HEK293 (cell line): ENCODE measurements at regions not wholly inside any gene's neighbourhood (a gene's known extent, or its start where the extent isn't known, plus 50 kb on each side); places are given as distances from the start of the nearest gene placed in this dataset.

ENCODE experiments used
- CTCF ChIA-PET: fragments of 350-600 bp; formaldehyde crosslinking; extraction: SDS; loops from one replicate; lab custom pipeline; 2021; ENCODE audit warnings: antibody characterized with exemption; lab: Yijun Ruan, JAX
- POLR2A ChIA-PET: fragments of 300-600 bp; formaldehyde crosslinking; extraction: SDS; loops from one replicate; lab custom pipeline; 2020; ENCODE audit warnings: antibody characterized with exemption, inconsistent platforms; lab: Yijun Ruan, JAX
- H3K27ac ChIP-seq: fragments of 200-500 bp; sonication (Bioruptor generic); 2 replicates; pipeline ENCODE4 v1.5.1; 2014; ENCODE audit warnings: low read depth, low read length, control low read depth, inconsistent platforms; ENCODE audit errors: extremely low read depth
- H3K36me3 ChIP-seq, 2 experiments: fragments of 200-500 bp in 1 of 2; sonication (Bioruptor generic) in 1 of 2; 1 replicate in 1 of 2; 2 replicates in 1 of 2; pipeline ENCODE4 v1.5.1; 2014 to 2017; ENCODE audit warnings: inconsistent platforms in 2 of 2, low read length in 2 of 2; ENCODE audit not compliant: control insufficient read depth in 2 of 2, insufficient read depth in 1 of 2
- H3K4me1 ChIP-seq: fragments of 200-500 bp; sonication (Bioruptor generic); 2 replicates; pipeline ENCODE4 v1.5.1; 2014; ENCODE audit warnings: mild to moderate bottlenecking, low read length, inconsistent platforms; ENCODE audit not compliant: control insufficient read depth, insufficient read depth
- H3K4me3 ChIP-seq: 2 replicates; pipeline ENCODE4 v1.5.1; 2011; ENCODE audit warnings: low read depth, mild to moderate bottlenecking, control low read depth, low read length, moderate library complexity
- H3K9me3 ChIP-seq: fragments of 200-500 bp; sonication (Bioruptor generic); 2 replicates; pipeline ENCODE4 v1.5.1; 2014; ENCODE audit warnings: low read depth, low read length, inconsistent platforms; ENCODE audit not compliant: control insufficient read depth, insufficient read depth
- GLI4 ChIP-seq: fragments of 450-650 bp; formaldehyde crosslinking; IDR thresholded peaks from 2 replicates; pipeline ENCODE4 v1.5.1; 2016; ENCODE audit warnings: missing biosample characterization, missing genetic modification characterization
- HOXA7 ChIP-seq: sonication (generic); formaldehyde crosslinking; IDR thresholded peaks from 2 replicates; pipeline ENCODE4 v1.8.1; 2022; ENCODE audit warnings: missing genetic modification reagents, borderline replicate concordance
- OVOL3 ChIP-seq: fragments of 450-650 bp; formaldehyde crosslinking; IDR thresholded peaks from 2 replicates; pipeline ENCODE4 v1.5.1; 2016; ENCODE audit warnings: missing biosample characterization, missing genetic modification characterization
- SALL2 ChIP-seq: fragments of 450-650 bp; formaldehyde crosslinking; IDR thresholded peaks from 2 replicates; pipeline ENCODE4 v1.5.0; 2017; ENCODE audit warnings: missing biosample characterization, mild to moderate bottlenecking, missing genetic modification characterization, borderline replicate concordance
- SP3 ChIP-seq: fragments of 450-650 bp; formaldehyde crosslinking; IDR thresholded peaks from 2 replicates; pipeline ENCODE4 v1.5.1; 2016; ENCODE audit warnings: missing biosample characterization, missing genetic modification characterization
- ZFP41 ChIP-seq: fragments of 450-650 bp; formaldehyde crosslinking; IDR thresholded peaks from 2 replicates; pipeline ENCODE4 v1.5.1; 2016; ENCODE audit warnings: missing biosample characterization, missing genetic modification characterization, borderline replicate concordance
- ZIC2 ChIP-seq: fragments of 450-650 bp; formaldehyde crosslinking; IDR thresholded peaks from 2 replicates; pipeline ENCODE4 v1.5.1; 2016; ENCODE audit warnings: missing biosample characterization, missing genetic modification characterization
- ZNF19 ChIP-seq: fragments of 450-650 bp; formaldehyde crosslinking; IDR thresholded peaks from 2 replicates; pipeline ENCODE4; 2016; ENCODE audit warnings: missing biosample characterization, missing genetic modification characterization, low read depth
- ZNF202 ChIP-seq: fragments of 450-650 bp; formaldehyde crosslinking; IDR thresholded peaks from 2 replicates; pipeline ENCODE4 v1.5.1; 2016; ENCODE audit warnings: missing biosample characterization, missing genetic modification characterization, borderline replicate concordance
- ZNF24 ChIP-seq: fragments of 450-650 bp; formaldehyde crosslinking; IDR thresholded peaks from 2 replicates; pipeline ENCODE4 v1.5.1; 2016; ENCODE audit warnings: missing biosample characterization, missing genetic modification characterization
- ZNF335 ChIP-seq: fragments of 450-650 bp; formaldehyde crosslinking; conservative IDR thresholded peaks from 2 replicates; pipeline ENCODE4 v1.5.1; 2016; ENCODE audit warnings: missing biosample characterization, missing genetic modification characterization
- ZNF354C ChIP-seq: fragments of 450-650 bp; formaldehyde crosslinking; IDR thresholded peaks from 2 replicates; pipeline ENCODE4 v1.5.1; 2016; ENCODE audit warnings: missing biosample characterization, missing genetic modification characterization, low read depth, borderline replicate concordance
- ZNF423 ChIP-seq: fragments of 450-650 bp; formaldehyde crosslinking; IDR thresholded peaks from 2 replicates; pipeline ENCODE4 v1.5.1; 2016; ENCODE audit warnings: missing biosample characterization, missing genetic modification characterization
- ZNF610 ChIP-seq: fragments of 450-650 bp; formaldehyde crosslinking; IDR thresholded peaks from 2 replicates; pipeline ENCODE4 v1.5.1; 2016; ENCODE audit warnings: missing biosample characterization, missing genetic modification characterization, borderline replicate concordance
- ZNF658 ChIP-seq: fragments of 450-650 bp; formaldehyde crosslinking; IDR thresholded peaks from 2 replicates; pipeline ENCODE4; 2016; ENCODE audit warnings: missing biosample characterization, missing genetic modification characterization
- ZNF664 ChIP-seq: fragments of 450-650 bp; formaldehyde crosslinking; IDR thresholded peaks from 2 replicates; pipeline ENCODE4 v1.5.1; 2016; ENCODE audit warnings: missing biosample characterization, missing genetic modification characterization
- ZNF76 ChIP-seq: fragments of 450-650 bp; formaldehyde crosslinking; IDR thresholded peaks from 2 replicates; pipeline ENCODE4; 2016; ENCODE audit warnings: low read depth, missing biosample characterization, missing genetic modification characterization, borderline replicate concordance
- TF ChIP-seq, protein P1 (sequence below): fragments of 450-650 bp; formaldehyde crosslinking; IDR thresholded peaks from 2 replicates; pipeline ENCODE4 v1.5.1; 2017; ENCODE audit warnings: missing biosample characterization, missing genetic modification characterization
- TF ChIP-seq, protein P2 (sequence below): fragments of 450-650 bp; formaldehyde crosslinking; IDR thresholded peaks from 2 replicates; pipeline ENCODE4 v1.5.1; 2016; ENCODE audit warnings: missing biosample characterization, missing genetic modification characterization

DNA sequence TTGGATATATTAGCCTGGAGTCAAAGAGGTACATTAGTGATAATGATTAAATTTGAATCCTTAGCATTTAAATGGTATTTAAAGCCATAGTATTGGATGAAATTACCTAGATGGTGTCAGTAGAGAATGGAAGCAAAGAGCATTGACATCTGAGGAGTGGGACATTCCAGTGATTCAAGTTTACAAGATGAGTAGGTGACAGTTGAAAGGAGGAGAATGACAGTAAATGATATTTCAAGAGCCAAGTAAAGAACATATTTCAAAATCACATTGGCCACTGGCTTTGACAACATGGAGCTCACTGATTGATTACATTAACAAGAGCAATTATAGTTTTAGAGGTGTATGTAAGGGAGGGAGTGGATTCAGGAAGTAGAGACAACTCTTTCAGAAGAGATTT, 93.9 kb upstream of the MEF2C start:
- Histone ChIP-seq H3K4me1 (no peaks in the 10 kb centered on the region), H3K27ac (no peak overlapping the region), H3K36me3 (no peaks in the 10 kb centered on the region), H3K4me3 (no peak overlapping the region), H3K9me3 (no peaks in the 10 kb centered on the region)
- TF ChIP-seq, protein P1, sequence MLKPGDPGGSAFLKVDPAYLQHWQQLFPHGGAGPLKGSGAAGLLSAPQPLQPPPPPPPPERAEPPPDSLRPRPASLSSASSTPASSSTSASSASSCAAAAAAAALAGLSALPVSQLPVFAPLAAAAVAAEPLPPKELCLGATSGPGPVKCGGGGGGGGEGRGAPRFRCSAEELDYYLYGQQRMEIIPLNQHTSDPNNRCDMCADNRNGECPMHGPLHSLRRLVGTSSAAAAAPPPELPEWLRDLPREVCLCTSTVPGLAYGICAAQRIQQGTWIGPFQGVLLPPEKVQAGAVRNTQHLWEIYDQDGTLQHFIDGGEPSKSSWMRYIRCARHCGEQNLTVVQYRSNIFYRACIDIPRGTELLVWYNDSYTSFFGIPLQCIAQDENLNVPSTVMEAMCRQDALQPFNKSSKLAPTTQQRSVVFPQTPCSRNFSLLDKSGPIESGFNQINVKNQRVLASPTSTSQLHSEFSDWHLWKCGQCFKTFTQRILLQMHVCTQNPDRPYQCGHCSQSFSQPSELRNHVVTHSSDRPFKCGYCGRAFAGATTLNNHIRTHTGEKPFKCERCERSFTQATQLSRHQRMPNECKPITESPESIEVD (tag by site-specific recombination): no peak
- TF ChIP-seq, protein P2, sequence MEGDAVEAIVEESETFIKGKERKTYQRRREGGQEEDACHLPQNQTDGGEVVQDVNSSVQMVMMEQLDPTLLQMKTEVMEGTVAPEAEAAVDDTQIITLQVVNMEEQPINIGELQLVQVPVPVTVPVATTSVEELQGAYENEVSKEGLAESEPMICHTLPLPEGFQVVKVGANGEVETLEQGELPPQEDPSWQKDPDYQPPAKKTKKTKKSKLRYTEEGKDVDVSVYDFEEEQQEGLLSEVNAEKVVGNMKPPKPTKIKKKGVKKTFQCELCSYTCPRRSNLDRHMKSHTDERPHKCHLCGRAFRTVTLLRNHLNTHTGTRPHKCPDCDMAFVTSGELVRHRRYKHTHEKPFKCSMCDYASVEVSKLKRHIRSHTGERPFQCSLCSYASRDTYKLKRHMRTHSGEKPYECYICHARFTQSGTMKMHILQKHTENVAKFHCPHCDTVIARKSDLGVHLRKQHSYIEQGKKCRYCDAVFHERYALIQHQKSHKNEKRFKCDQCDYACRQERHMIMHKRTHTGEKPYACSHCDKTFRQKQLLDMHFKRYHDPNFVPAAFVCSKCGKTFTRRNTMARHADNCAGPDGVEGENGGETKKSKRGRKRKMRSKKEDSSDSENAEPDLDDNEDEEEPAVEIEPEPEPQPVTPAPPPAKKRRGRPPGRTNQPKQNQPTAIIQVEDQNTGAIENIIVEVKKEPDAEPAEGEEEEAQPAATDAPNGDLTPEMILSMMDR (tag by site-specific recombination): no peak
- TF ChIP-seq HOXA7 (CRISPR knock-in tag): no peak
- no peak for TF ChIP-seq SALL2 (tag by site-specific recombination)
- no peak for TF ChIP-seq ZNF610 (tag by site-specific recombination)
- TF ChIP-seq OVOL3 (tag by site-specific recombination): no peak
- TF ChIP-seq ZNF202 (tag by site-specific recombination): no peak
- no peak for TF ChIP-seq ZFP41 (tag by site-specific recombination)
- TF ChIP-seq ZNF24 (tag by site-specific recombination): no peak
- TF ChIP-seq ZNF354C (tag by site-specific recombination): no peak
- POLR2A ChIA-PET: no interaction called here
- CTCF ChIA-PET: no interaction called here

DNA sequence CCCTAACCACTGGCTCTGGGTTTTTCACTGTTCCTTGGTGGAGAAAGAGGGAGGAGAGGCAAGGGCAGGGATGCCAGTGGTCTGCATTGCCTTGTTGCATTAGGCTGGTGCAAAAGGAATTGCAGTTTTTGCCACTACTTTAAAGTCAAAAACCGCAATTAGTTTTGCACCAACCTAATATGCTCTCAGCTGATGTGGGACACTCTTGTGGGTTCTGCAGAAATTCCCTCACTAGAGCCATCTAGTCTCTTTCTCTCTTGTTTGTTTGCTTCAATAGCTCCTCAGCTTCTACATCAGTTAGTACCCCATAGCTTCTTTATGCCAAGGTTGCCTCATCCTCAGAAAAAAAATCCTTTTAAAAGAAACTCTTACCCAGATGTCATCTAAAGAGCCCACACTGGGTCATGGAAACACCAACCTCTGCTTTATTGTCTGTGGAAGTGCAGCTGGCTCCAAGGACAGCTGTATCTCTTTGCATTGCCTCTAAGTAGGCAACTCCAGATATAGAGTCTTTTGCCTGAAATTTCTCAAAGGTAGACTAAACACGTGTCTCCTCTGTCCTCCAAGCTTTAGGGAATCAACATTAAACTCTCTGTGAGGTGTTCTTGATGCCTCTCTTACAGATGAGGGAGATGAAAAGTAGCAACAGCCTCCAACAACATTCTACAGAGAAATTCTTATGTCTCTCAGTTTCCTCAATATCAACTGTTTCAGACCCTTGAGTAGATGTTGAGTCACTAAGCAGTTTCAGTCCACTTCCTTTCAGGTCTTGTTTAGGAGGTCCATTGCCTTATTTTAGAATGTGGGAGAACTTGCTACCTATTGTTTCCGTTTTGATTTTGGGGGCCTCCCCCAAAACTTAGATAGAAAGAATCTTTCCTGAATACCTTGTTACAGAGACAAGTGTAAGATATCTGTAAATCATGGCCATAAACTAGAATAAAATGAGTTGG, 84.9 kb upstream of the MEF2C start:
- no peak overlapping the region for H3K27ac ChIP-seq
- ChIA-PET CTCF (interaction anchor here (1.0 kb wide), 1 partner anchor 12 kb away, joined by 4 read pairs; no protein-coding TSS in a partner anchor), POLR2A (no interaction called here)

DNA sequence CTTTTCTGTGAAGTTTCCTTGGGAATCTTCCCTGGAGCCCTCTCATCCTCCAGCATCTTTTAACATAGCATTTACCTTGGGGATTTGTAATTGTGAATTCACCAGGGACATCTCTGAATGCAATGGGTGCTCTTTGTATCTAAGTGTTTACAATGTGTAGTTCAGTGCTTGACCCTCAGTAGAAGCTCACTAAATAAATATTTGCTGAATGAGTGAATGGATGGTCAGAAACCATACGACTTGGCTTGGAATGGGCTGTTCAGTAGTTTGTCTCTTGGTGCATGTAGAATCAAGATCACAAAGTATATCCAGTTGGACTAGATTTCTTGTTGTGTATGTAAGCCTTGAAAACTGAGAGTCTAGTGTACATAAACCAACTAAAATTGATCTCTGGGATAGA, 81.8 kb upstream of the MEF2C start:
- ChIA-PET CTCF (no interaction called here), POLR2A (no interaction called here)
- Histone ChIP-seq H3K9me3 (no peaks in the 10 kb centered on the region), H3K4me3 (no peak overlapping the region), H3K36me3 (no peaks in the 10 kb centered on the region), H3K27ac (no peak overlapping the region), H3K4me1 (no peaks in the 10 kb centered on the region)
- TF ChIP-seq ZNF76 (tag by site-specific recombination): no peak
- no peak for TF ChIP-seq ZNF658 (tag by site-specific recombination)
- TF ChIP-seq ZNF335: no peak
- no peak for TF ChIP-seq ZNF423

More for the DNA sequence above, 84.9 kb upstream of the MEF2C start:
- Histone ChIP-seq H3K9me3 (no peaks in the 10 kb centered on the region), H3K4me3 (no peak overlapping the region), H3K36me3 (no peaks in the 10 kb centered on the region), H3K4me1 (no peaks in the 10 kb centered on the region)
- TF ChIP-seq, protein P1 (tag by site-specific recombination): no peak
- no peak for TF ChIP-seq ZNF664 (tag by site-specific recombination)
- no peak for TF ChIP-seq SP3 (tag by site-specific recombination)
- TF ChIP-seq ZIC2: no peak
- no peak for TF ChIP-seq GLI4 (tag by site-specific recombination)
- no peak for TF ChIP-seq ZNF19 (tag by site-specific recombination)
